ENCODE measurements at regions not wholly inside any gene's neighbourhood (a gene's known extent, or its start where the extent isn't known, plus 50 kb on each side); places are given as distances from the start of the nearest gene placed in this dataset.
A peak's percentile ranks its signal among the peaks of the same experiment; 100 is the strongest.
"Not testable (repeated sequence)": the region's sequence is repeated elsewhere in the genome, so short reads cannot be mapped to it uniquely, and the experiment has no call there.

DNA sequence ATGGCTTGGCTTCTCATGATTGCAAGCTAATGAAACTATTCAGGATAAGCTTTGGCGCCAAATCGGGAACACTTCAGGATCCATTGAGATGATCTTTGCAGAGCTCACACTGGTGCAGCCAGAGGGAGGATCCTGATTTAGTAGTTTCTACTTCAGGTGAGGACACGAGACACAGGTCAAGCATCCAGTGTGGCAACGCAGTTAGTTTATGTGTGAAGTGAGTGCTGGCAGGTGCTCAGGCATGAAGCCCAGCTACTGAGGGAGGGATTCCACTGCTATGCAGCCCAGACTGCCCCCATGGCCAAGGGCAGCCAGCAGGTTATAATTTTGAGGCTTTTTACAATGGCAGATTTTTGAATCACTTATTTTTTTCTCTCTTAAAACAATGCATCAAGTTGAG is 113.5 kb upstream of the PCED1B start:
- no peak for DNase-seq
- no peak overlapping the region for H3K4me3 Mint-ChIP-seq
- TF ChIP-seq, protein P1, sequence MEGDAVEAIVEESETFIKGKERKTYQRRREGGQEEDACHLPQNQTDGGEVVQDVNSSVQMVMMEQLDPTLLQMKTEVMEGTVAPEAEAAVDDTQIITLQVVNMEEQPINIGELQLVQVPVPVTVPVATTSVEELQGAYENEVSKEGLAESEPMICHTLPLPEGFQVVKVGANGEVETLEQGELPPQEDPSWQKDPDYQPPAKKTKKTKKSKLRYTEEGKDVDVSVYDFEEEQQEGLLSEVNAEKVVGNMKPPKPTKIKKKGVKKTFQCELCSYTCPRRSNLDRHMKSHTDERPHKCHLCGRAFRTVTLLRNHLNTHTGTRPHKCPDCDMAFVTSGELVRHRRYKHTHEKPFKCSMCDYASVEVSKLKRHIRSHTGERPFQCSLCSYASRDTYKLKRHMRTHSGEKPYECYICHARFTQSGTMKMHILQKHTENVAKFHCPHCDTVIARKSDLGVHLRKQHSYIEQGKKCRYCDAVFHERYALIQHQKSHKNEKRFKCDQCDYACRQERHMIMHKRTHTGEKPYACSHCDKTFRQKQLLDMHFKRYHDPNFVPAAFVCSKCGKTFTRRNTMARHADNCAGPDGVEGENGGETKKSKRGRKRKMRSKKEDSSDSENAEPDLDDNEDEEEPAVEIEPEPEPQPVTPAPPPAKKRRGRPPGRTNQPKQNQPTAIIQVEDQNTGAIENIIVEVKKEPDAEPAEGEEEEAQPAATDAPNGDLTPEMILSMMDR (IDR thresholded peaks at IDR 0.05), result no peak

DNA sequence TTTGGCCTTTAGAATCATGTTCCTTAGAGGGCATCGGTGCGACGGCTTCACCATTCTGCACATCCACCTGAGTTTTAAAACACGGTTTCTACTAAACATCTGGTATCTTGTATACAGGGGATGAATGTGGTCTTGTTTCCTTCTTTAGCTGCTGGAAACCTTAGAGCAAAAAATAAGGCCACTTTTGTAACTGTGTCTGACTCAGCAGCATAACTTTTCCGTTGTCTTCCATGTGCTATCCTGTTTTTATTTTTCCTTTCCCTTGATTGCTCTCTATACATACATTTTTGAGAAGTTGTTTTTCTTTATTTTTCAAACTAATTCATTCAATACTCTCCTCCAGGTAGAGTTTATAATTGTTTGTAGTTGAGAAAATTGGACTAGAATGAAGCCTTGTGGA is 108.8 kb upstream of the PCED1B start:
- TF ChIP-seq, protein P1 (IDR thresholded peaks at IDR 0.05), result no peak
- H3K4me3 Mint-ChIP-seq, result no peak overlapping the region
- no peak overlapping the region for H3K27ac Mint-ChIP-seq
- DNase-seq, result no peak
- H3K27me3 Mint-ChIP-seq (ENCODE audit: low read depth, poor library complexity), result no peaks in the 10 kb centered on the region
- no peaks in the 10 kb centered on the region for H3K36me3 Mint-ChIP-seq (ENCODE audit: low read depth)
- H3K4me1 Mint-ChIP-seq, result peaks cover 4% of the 10 kb centered on the region
- no peaks in the 10 kb centered on the region for H3K9me3 Mint-ChIP-seq

More for the DNA sequence above, 113.5 kb upstream of the PCED1B start:
- no peak overlapping the region for H3K27ac Mint-ChIP-seq
- H3K4me1 Mint-ChIP-seq, result peaks cover 10% of the 10 kb centered on the region
- no peaks in the 10 kb centered on the region for H3K9me3 Mint-ChIP-seq
- peaks cover 3% of the 10 kb centered on the region for H3K27me3 Mint-ChIP-seq (ENCODE audit: low read depth, poor library complexity)
- H3K36me3 Mint-ChIP-seq (ENCODE audit: low read depth), result no peaks in the 10 kb centered on the region

DNA sequence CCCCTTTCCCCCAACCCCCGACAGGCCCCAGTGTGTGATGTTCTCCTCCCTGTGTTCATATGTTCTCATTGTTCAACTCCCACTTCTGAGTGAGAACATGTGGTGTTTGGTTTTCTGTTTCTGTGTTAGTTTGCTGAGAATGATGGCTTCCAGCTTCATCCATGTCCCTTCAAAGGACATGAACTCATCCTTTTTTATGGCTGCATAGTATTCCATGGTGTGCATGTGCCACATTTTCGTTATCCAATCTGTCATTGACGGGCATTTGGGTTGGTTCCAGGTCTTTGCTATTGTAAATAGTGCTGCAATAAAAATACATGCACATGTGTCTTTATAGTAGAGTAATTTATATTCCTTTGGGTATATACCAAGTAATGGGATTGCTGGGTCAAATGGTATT is 105.5 kb upstream of the PCED1B start:
- DNase-seq; H3K36me3 Mint-ChIP-seq (ENCODE audit: low read depth); H3K27me3 Mint-ChIP-seq (ENCODE audit: low read depth, poor library complexity); H3K9me3 Mint-ChIP-seq; H3K4me1 Mint-ChIP-seq; H3K4me3 Mint-ChIP-seq; H3K27ac Mint-ChIP-seq: not testable (repeated sequence)

DNA sequence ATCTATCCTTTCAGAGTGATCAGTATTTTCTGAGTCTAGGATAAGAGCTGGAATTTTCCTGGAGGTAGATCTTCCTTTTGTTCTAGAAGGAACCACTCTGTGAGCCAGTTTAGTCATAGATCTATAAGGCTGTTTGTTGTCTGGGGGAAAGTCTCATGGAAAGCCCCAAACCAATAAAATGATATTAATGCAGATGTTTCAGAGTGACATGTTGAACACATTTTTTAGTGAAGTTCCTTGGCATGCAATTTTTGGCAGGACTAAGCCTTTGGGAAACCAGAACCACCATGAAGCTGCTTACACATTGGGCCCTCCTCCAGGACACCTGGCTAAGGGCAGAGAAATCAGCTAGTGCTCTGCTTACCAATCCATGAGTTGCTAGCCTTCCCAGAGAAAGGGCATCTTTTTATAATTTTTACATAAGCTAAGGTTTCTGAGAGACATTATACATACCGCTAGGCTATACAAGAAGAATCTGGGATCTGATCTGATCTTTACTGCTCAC is 101.5 kb upstream of the PCED1B start:
- H3K4me1 Mint-ChIP-seq, result peaks cover 2% of the 10 kb centered on the region
- no peaks in the 10 kb centered on the region for H3K36me3 Mint-ChIP-seq (ENCODE audit: low read depth)
- peaks cover 4% of the 10 kb centered on the region for H3K27me3 Mint-ChIP-seq (ENCODE audit: low read depth, poor library complexity)
- no peaks in the 10 kb centered on the region for H3K9me3 Mint-ChIP-seq
- TF ChIP-seq, protein P1 (IDR thresholded peaks at IDR 0.05), result no peak
- H3K4me3 Mint-ChIP-seq, result no peak overlapping the region
- H3K27ac Mint-ChIP-seq, result no peak overlapping the region
- DNase-seq, result no peak

DNA sequence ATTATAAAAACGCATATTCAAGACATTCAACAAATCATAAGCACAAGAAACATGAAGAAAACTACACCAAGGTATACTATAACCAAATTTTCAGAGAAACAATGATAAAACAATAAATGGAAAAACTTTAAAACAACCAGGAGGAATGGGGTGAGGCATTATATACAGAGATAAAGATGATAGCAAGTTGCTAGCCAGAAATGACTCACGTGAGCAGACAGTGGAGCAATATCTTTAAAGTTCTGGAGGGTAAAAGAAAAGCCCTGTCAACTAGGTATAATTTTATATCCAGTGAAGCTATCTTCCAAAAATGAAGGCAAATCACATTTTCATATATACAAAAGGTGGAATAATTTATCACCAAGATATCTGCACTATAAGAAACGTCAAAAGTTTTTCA is 97.8 kb upstream of the PCED1B start:
- H3K27me3 Mint-ChIP-seq (ENCODE audit: low read depth, poor library complexity), result peaks cover 8% of the 10 kb centered on the region
- no peak overlapping the region for H3K4me3 Mint-ChIP-seq
- TF ChIP-seq, protein P1 (IDR thresholded peaks at IDR 0.05), result no peak
- H3K9me3 Mint-ChIP-seq, result no peaks in the 10 kb centered on the region
- peaks cover 5% of the 10 kb centered on the region for H3K4me1 Mint-ChIP-seq
- H3K27ac Mint-ChIP-seq, result no peak overlapping the region
- no peaks in the 10 kb centered on the region for H3K36me3 Mint-ChIP-seq (ENCODE audit: low read depth)
- no peak for DNase-seq

DNA sequence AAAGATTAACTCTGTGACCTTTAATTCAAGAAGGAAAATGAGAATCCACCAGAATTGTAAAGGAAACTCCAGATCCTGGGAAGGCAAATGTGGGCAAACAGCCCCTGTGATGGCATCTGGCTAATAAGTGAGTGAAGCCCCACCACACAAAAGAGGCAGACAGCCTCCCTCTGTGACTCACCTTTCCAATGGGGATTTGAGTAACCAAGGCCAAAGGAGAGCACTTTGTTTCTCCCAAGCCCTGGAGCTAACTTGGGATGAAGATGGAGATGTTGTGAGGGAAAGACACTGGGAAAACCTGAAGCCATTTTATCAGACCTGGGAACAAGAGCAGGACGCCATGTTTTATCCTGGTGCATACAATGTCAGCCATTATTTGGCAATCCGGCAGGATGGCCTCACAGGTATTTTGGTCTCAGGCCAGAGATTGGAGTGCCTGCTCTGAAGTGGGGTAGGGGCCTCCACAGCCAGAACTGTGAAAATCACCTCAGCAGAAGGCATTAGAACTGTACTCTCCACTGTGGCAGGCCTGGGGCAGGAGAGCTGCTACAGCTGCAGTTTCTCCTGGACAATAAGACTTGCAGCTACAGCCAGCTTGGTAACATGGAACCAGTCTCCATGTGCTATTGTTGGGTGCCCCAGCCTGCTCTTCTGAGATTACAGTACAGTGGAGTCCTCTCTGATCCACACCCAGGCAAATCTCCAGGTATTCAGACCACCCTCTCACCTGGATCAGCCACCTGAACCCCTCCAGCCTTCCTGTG is 96.6 kb upstream of the PCED1B start:
- H3K4me3 Mint-ChIP-seq, result no peak overlapping the region
- peak overlapping the region; percentile 56 for H3K27ac Mint-ChIP-seq
- peaks cover 8% of the 10 kb centered on the region for H3K27me3 Mint-ChIP-seq (ENCODE audit: low read depth, poor library complexity)
- TF ChIP-seq, protein P1 (IDR thresholded peaks at IDR 0.05), result no peak
- peaks cover 5% of the 10 kb centered on the region for H3K4me1 Mint-ChIP-seq
- H3K36me3 Mint-ChIP-seq (ENCODE audit: low read depth), result no peaks in the 10 kb centered on the region
- H3K9me3 Mint-ChIP-seq, result peaks cover 2% of the 10 kb centered on the region
- DNase-seq, result no peak
